Fibroblast of villous mesenchyme (primary cell): ENCODE measurements at regions not wholly inside any gene's neighbourhood (a gene's known extent, or its start where the extent isn't known, plus 50 kb on each side); places are given as distances from the start of the nearest gene placed in this dataset. TPM values are rescaled to one million over a fixed set of nuclear protein-coding genes. Genes with fewer than 3 reads are reported as not detected.

Experiments used
- small RNA-seq: library from RNA; depleted of rRNA; stranded (forward); fragments of <200 nt; gene quantifications from one replicate; pipeline ENCODE3, GENCODE V24; 2012

Small RNA genes lying in the stretch of these regions (small RNA-seq; reads per million reads assigned to genes)
- gene AL445646.1 = not detected
